Skeletal muscle tissue (tissue), 3 donors: ENCODE measurements at regions not wholly inside any gene's neighbourhood (a gene's known extent, or its start where the extent isn't known, plus 50 kb on each side); places are given as distances from the start of the nearest gene placed in this dataset.

Experiments
- H3K27ac ChIP-seq: one replicate; pipeline ENCODE4 v1.7.0; 2013; ENCODE audit warnings: mild to moderate bottlenecking, low read depth, low read length, inconsistent platforms
- H3K27me3 ChIP-seq, 3 donors: one replicate each; pipeline ENCODE4 v1.7.0; 2013; ENCODE audit warnings: low read length in 3 of 3; ENCODE audit not compliant: control insufficient read depth in 3 of 3, insufficient read depth in 3 of 3
- H3K36me3 ChIP-seq, 3 donors: one replicate each; pipeline ENCODE4 v1.7.0; 2013; ENCODE audit warnings: low read length in 3 of 3; ENCODE audit not compliant: control insufficient read depth in 3 of 3, insufficient read depth in 3 of 3
- H3K4me1 ChIP-seq, 3 donors: one replicate each; pipeline ENCODE4 v1.7.0; 2013; ENCODE audit warnings: low read length in 3 of 3, mild to moderate bottlenecking in 3 of 3; ENCODE audit not compliant: control insufficient read depth in 3 of 3, insufficient read depth in 3 of 3
- H3K4me3 ChIP-seq, 3 donors: one replicate each; pipeline ENCODE4 v1.7.0; 2013; ENCODE audit warnings: low read length in 3 of 3
- H3K9ac ChIP-seq, 3 donors: one replicate each; pipeline ENCODE4 v1.7.0; 2013; ENCODE audit warnings: low read length in 3 of 3, mild to moderate bottlenecking in 3 of 3, moderate library complexity in 2 of 3, low read depth in 1 of 3
- H3K9me3 ChIP-seq, 3 donors: one replicate each; pipeline ENCODE4 v1.7.0; 2013; ENCODE audit warnings: low read length in 3 of 3; ENCODE audit not compliant: control insufficient read depth in 3 of 3
- donor health status: Osteomylitis.

GRCh38 chr1:116273042-116273783, 99.8 kb upstream of the ATP1A1 start:
- no peak overlapping the region for H3K9ac ChIP-seq
- H3K27ac ChIP-seq, result no peak overlapping the region
- no peaks in the 10 kb centered on the region for H3K27me3 ChIP-seq
- peaks cover 0 to 4% (median 3%) of the 10 kb centered on the region in 3 donors for H3K4me1 ChIP-seq
- no peaks in the 10 kb centered on the region for H3K9me3 ChIP-seq
- H3K4me3 ChIP-seq, result no peak overlapping the region
- no peaks in the 10 kb centered on the region for H3K36me3 ChIP-seq

DNA sequence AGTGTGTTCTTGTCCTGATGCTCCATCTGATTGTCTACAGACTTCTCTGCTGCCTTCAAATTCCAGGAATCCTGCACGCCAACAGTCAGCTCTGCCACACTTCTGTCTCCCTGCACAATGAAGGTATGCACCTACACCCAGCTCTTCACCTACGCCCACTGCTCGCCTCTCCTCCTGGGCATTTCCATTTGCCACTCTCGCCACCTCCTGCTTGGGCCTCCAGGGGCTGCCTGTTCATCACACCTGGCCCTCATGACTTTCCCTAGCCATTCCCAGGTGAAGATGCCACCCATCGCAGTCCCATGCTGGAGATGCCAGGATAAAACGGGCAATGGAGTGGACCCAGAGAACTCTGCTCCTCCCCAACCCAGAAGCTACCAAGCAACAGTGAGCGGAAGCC, 96.5 kb upstream of the ATP1A1 start:
- H3K9me3 ChIP-seq, result no peaks in the 10 kb centered on the region
- no peaks in the 10 kb centered on the region for H3K27me3 ChIP-seq
- H3K4me1 ChIP-seq, result peaks cover 0 to 4% (median 3%) of the 10 kb centered on the region in 3 donors
- no peaks in the 10 kb centered on the region for H3K36me3 ChIP-seq
- no peak overlapping the region for H3K4me3 ChIP-seq
- H3K9ac ChIP-seq, result no peak overlapping the region
- H3K27ac ChIP-seq, result no peak overlapping the region

GRCh38 chr1:116277840-116278540, 95.1 kb upstream of the ATP1A1 start:
- Histone ChIP-seq H3K4me1 (peaks cover 0 to 4% (median 3%) of the 10 kb centered on the region in 3 donors), H3K36me3 (no peaks in the 10 kb centered on the region), H3K9me3 (no peaks in the 10 kb centered on the region), H3K9ac (no peak overlapping the region), H3K27me3 (no peaks in the 10 kb centered on the region), H3K27ac (no peak overlapping the region), H3K4me3 (no peak overlapping the region)

DNA sequence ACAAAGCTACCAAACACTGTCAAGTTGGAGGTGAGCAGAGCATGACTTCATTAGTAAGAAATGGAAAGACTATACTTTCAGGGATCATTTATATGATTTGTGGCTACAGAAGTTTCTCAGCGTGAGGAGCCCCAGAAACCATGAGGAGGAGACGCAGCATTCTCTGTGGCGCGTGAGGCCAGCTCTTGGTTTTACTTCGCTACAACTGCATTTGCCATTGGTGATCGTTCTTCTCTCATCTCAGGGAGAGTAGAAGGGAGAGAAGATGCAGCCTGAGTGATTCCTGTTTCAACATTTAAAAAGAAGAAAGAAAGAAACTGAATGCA, 94.5 kb upstream of the ATP1A1 start:
- Histone ChIP-seq H3K27ac (no peak overlapping the region), H3K4me3 (no peak overlapping the region), H3K4me1 (peaks cover 0 to 4% (median 0%) of the 10 kb centered on the region in 3 donors), H3K27me3 (no peaks in the 10 kb centered on the region), H3K36me3 (no peaks in the 10 kb centered on the region), H3K9me3 (no peaks in the 10 kb centered on the region), H3K9ac (no peak overlapping the region)

DNA sequence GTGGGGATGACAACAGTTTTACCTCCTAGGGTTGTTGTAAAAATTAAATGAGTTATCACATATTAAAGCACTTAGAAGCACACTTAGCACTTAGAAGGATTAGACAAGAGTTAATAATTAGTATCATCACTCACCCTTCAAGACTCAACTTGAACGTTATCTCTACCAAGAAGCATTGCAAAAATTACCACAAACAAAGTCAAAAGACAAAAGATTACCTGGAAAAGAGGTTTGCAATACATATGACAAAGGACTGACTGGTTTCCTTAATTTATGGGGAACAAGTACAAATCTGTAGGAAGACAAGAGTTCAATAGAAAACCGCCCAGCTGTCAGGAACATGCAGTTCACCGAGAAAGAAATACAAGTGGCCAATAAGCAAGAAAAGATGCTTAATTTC, 93.3 kb upstream of the ATP1A1 start:
- no peaks in the 10 kb centered on the region for H3K27me3 ChIP-seq
- H3K4me3 ChIP-seq, result no peak overlapping the region
- no peak overlapping the region for H3K9ac ChIP-seq
- H3K36me3 ChIP-seq, result no peaks in the 10 kb centered on the region
- H3K4me1 ChIP-seq, result no peaks in the 10 kb centered on the region
- no peak overlapping the region for H3K27ac ChIP-seq
- H3K9me3 ChIP-seq, result no peaks in the 10 kb centered on the region

DNA sequence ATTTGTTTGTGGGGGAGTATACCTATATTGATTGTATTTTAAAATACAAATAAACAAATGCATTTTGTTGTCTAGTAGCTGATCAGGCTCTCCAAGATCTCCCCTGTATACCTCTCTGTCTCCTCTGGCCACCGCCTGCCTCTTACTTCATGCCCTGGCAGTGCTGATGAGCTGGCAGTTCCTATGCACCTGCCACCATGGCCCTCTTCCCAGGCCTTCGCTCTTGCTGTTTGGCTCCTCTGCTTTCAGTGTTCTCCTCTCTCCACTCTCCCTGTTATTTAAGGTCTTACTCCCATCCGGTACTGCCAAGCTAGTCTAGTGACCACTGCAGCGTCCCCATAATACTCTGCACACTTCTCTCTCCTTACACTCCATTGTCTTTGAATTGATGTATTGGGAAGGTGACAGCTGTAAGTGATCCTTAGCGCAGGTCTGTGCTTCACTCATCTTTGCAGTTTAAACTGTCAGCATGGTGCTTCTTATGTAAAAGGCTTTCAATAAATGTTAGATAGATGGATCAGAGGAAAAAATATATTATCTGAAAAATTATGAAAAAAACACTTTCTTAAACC, 88.1 kb upstream of the ATP1A1 start:
- H3K9ac ChIP-seq, result no peak overlapping the region
- H3K4me3 ChIP-seq, result no peak overlapping the region
- H3K27ac ChIP-seq, result no peak overlapping the region
- no peaks in the 10 kb centered on the region for H3K36me3 ChIP-seq
- H3K9me3 ChIP-seq, result no peaks in the 10 kb centered on the region
- H3K27me3 ChIP-seq, result no peaks in the 10 kb centered on the region
- peaks cover 0 to 5% (median 0%) of the 10 kb centered on the region in 3 donors for H3K4me1 ChIP-seq

GRCh38 chr1:116286541-116286971, 86.5 kb upstream of the ATP1A1 start:
- H3K4me3 ChIP-seq, result no peak overlapping the region
- no peaks in the 10 kb centered on the region for H3K36me3 ChIP-seq
- no peak overlapping the region for H3K27ac ChIP-seq
- no peaks in the 10 kb centered on the region for H3K9me3 ChIP-seq
- peaks cover 0 to 5% (median 0%) of the 10 kb centered on the region in 3 donors for H3K4me1 ChIP-seq
- no peak overlapping the region for H3K9ac ChIP-seq
- no peaks in the 10 kb centered on the region for H3K27me3 ChIP-seq

DNA sequence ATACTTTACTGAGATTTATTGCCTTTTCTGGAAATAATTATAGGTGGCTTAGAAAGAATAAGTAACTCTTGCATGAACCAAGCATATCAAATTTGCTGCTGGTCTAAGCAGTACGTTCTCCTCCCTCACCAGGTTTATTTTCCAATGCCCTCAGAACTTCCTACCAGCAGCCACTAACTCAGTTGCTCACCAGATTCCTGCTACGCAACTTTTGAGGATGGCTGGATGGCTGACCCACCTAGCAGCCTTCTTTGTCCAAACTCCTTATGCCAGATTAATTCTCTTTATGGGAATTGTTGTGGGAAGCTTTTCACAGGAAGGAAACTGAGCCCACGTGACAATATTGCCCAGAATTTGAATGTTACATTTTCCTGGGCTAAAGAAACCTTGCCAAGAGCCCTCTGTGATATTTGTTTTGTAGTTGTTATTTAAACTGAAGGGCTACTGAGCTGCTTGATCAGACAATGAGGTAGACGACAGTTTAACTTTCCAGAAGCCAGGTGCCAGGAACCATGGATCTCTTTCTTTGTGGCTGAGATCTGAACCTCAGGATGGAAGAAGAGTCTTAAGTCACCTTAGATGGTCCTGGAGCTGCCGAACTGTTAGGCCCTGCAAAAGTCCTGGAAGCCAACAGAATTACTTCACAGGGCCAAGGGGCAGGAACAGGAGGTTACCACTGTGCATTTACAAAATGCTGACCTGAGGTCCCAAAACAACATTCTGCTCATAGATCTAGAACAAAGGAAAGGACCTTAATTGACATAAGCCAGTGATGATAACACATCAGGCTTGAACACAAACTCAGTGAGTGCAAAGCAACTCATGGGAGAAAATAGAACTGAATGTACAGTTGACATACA, 85.5 kb upstream of the ATP1A1 start:
- H3K27ac ChIP-seq, result no peak overlapping the region
- peaks cover 0 to 5% (median 0%) of the 10 kb centered on the region in 3 donors for H3K4me1 ChIP-seq
- no peaks in the 10 kb centered on the region for H3K36me3 ChIP-seq
- no peak overlapping the region for H3K9ac ChIP-seq
- no peak overlapping the region for H3K4me3 ChIP-seq
- H3K27me3 ChIP-seq, result no peaks in the 10 kb centered on the region
- H3K9me3 ChIP-seq, result no peaks in the 10 kb centered on the region

DNA sequence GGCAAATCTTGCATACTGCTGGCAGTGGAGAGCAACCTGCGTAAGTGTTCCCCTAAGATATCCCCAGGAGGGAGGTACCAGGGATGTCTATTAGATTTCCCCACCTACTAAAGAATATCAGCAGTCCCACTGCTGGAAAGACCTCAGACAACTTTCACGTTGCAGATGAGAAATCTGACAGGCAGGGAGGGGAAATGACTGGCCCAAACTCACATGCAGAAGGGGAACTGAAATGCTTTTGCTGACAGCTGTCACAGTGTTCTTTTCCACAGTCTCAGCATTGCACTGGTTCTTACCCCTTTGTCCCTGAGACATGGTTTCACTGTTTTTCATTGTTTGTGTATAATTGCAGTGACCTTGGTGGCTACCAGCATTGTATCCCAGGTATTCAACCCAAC, 84.8 kb upstream of the ATP1A1 start:
- Histone ChIP-seq H3K4me3 (no peak overlapping the region), H3K27ac (no peak overlapping the region), H3K27me3 (no peaks in the 10 kb centered on the region), H3K9ac (no peak overlapping the region), H3K36me3 (no peaks in the 10 kb centered on the region), H3K4me1 (peaks cover 0 to 5% (median 0%) of the 10 kb centered on the region in 3 donors), H3K9me3 (no peaks in the 10 kb centered on the region)
